Neural progenitor cell (in vitro differentiated cells): ENCODE measurements at regions not wholly inside any gene's neighbourhood (a gene's known extent, or its start where the extent isn't known, plus 50 kb on each side); places are given as distances from the start of the nearest gene placed in this dataset.

ENCODE experiments used
- DNase-seq: peaks from one replicate; pipeline ENCODE4 v3.0.0-alpha.2; 2016; ENCODE audit warnings: low spot score
- H2AFZ ChIP-seq: fragments of 200-600 bp; sonication (generic); replicated peaks from 2 replicates; pipeline ENCODE4 v1.6.1; 2016; ENCODE audit warnings: antibody characterized with exemption
- H3F3A ChIP-seq: fragments of 200-600 bp; sonication (generic); 2 replicates; pipeline ENCODE4 v1.6.1; 2016; ENCODE audit warnings: antibody characterized with exemption, low read depth
- H3K27ac ChIP-seq: fragments of 200-600 bp; sonication (generic); 2 replicates; pipeline ENCODE4 v1.5.1; 2016; ENCODE audit warnings: mild to moderate bottlenecking
- H3K27me3 ChIP-seq: fragments of 200-600 bp; sonication (generic); 2 replicates; pipeline ENCODE4 v1.6.1; 2016; ENCODE audit warnings: mild to moderate bottlenecking, moderate library complexity
- H3K36me3 ChIP-seq: fragments of 200-600 bp; sonication (generic); 2 replicates; pipeline ENCODE4 v1.5.1; 2016
- H3K4me1 ChIP-seq: fragments of 200-600 bp; sonication (generic); 2 replicates; pipeline ENCODE4 v1.6.1; 2016; ENCODE audit warnings: mixed run types
- H3K4me2 ChIP-seq: fragments of 200-600 bp; sonication (generic); 2 replicates; pipeline ENCODE4 v1.6.1; 2016
- H3K4me3 ChIP-seq: fragments of 200-600 bp; sonication (generic); 2 replicates; pipeline ENCODE4 v1.5.1; 2016
- H3K79me2 ChIP-seq: fragments of 200-600 bp; sonication (generic); 2 replicates; pipeline ENCODE4 v1.6.1; 2016; ENCODE audit warnings: low read depth
- H3K9ac ChIP-seq: fragments of 200-600 bp; sonication (generic); 2 replicates; pipeline ENCODE4 v1.6.1; 2016
- H3K9me3 ChIP-seq: fragments of 200-600 bp; sonication (generic); 2 replicates; pipeline ENCODE4 v1.5.1; 2016; ENCODE audit warnings: low read depth
- H4K20me1 ChIP-seq: fragments of 200-600 bp; sonication (generic); 2 replicates; pipeline ENCODE4 v1.6.1; 2016; ENCODE audit warnings: low read depth
- H3K27ac Mint-ChIP-seq: 3 replicates; pipeline ENCODE4 v1.8.0; 2021; ENCODE audit warnings: mixed read lengths
- H3K27me3 Mint-ChIP-seq: 2 replicates; pipeline ENCODE4 v1.8.0; 2022; ENCODE audit warnings: low read depth, mild to moderate bottlenecking, inconsistent platforms, moderate library complexity, mixed read lengths; ENCODE audit not compliant: insufficient read depth
- H3K36me3 Mint-ChIP-seq: 3 replicates; pipeline ENCODE4 v1.8.0; 2021; ENCODE audit warnings: mixed read lengths
- H3K4me1 Mint-ChIP-seq: 3 replicates; pipeline ENCODE4 v1.8.0; 2021; ENCODE audit warnings: mixed read lengths
- H3K4me3 Mint-ChIP-seq: 3 replicates; pipeline ENCODE4 v1.8.0; 2021; ENCODE audit warnings: mild to moderate bottlenecking, moderate library complexity, mixed read lengths
- H3K9me3 Mint-ChIP-seq: 3 replicates; pipeline ENCODE4 v1.8.0; 2020; ENCODE audit warnings: mixed read lengths
- EZH2 ChIP-seq: fragments of 200-600 bp; sonication (generic); IDR thresholded peaks from 2 replicates; pipeline ENCODE4 v1.6.1; 2017; ENCODE audit warnings: antibody characterized with exemption, mild to moderate bottlenecking, moderate library complexity
- EZH2phosphoT487 ChIP-seq: fragments of 200-600 bp; sonication (generic); IDR thresholded peaks from 2 replicates; pipeline ENCODE4 v1.6.1; 2017; ENCODE audit warnings: antibody characterized with exemption
- TF ChIP-seq, protein P1 (sequence below): fragments of 200-600 bp; sonication (generic); IDR thresholded peaks from 2 replicates; pipeline ENCODE4 v1.5.1; 2017; ENCODE audit warnings: antibody characterized with exemption, mild to moderate bottlenecking

- Histone ChIP-seq H3F3A (no peaks in the 10 kb centered on the region), H3K4me1 (no peaks in the 10 kb centered on the region), H3K9ac (no peak overlapping the region), H3K36me3 (no peaks in the 10 kb centered on the region), H3K27ac (no peak overlapping the region), H3K4me3 (no peak overlapping the region), H3K79me2 (no peaks in the 10 kb centered on the region), H4K20me1 (no peaks in the 10 kb centered on the region), H3K9me3 (no peaks in the 10 kb centered on the region), H2AFZ (no peak overlapping the region), H3K4me2 (no peak overlapping the region), H3K27me3 (no peaks in the 10 kb centered on the region)
- TF ChIP-seq, protein P1, sequence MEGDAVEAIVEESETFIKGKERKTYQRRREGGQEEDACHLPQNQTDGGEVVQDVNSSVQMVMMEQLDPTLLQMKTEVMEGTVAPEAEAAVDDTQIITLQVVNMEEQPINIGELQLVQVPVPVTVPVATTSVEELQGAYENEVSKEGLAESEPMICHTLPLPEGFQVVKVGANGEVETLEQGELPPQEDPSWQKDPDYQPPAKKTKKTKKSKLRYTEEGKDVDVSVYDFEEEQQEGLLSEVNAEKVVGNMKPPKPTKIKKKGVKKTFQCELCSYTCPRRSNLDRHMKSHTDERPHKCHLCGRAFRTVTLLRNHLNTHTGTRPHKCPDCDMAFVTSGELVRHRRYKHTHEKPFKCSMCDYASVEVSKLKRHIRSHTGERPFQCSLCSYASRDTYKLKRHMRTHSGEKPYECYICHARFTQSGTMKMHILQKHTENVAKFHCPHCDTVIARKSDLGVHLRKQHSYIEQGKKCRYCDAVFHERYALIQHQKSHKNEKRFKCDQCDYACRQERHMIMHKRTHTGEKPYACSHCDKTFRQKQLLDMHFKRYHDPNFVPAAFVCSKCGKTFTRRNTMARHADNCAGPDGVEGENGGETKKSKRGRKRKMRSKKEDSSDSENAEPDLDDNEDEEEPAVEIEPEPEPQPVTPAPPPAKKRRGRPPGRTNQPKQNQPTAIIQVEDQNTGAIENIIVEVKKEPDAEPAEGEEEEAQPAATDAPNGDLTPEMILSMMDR: no peak
- TF ChIP-seq EZH2phosphoT487 (no peak), EZH2 (no peak)
- DNase-seq: no peak
- Mint-ChIP-seq H3K4me1 (no peaks in the 10 kb centered on the region), H3K36me3 (no peaks in the 10 kb centered on the region), H3K27me3 (no peaks in the 10 kb centered on the region), H3K27ac (no peak overlapping the region), H3K4me3 (no peak overlapping the region), H3K9me3 (no peaks in the 10 kb centered on the region)
These were observed 101.9 kb upstream of the COX10 start for GRCh38 chr17:13967416-13967815.

DNA sequence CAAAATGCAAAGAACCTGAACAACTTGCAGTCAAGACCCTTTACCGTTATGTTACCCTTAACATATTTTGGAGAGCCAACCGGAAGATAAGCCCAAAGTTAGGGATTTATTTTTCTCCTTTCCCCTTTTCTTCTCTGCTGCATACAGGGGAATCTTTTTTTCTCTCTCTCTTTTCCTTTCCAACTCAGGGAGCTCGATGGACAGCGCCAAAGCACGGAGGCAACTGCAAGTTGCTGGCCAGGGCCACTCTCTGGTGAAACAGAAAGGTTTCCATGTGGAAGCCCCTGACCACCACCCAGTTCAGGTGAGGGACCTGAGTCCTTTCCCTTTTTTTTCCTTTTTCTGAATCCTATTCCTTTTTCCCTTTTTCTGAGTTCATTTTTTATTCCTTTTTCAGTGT lies 98.8 kb upstream of the COX10 start:
- no peaks in the 10 kb centered on the region for H3K9me3 Mint-ChIP-seq

GRCh38 chr17:13973960-13974651 lies 95.2 kb upstream of the COX10 start:
- Histone ChIP-seq H3K4me3 (no peak overlapping the region), H3K9me3 (no peaks in the 10 kb centered on the region), H3K27ac (no peak overlapping the region), H3K4me1 (no peaks in the 10 kb centered on the region), H4K20me1 (no peaks in the 10 kb centered on the region), H3K36me3 (no peaks in the 10 kb centered on the region), H3K27me3 (no peaks in the 10 kb centered on the region), H3K4me2 (no peak overlapping the region), H3K9ac (no peak overlapping the region), H3F3A (no peaks in the 10 kb centered on the region), H2AFZ (no peak overlapping the region), H3K79me2 (no peaks in the 10 kb centered on the region)
- no peak overlapping the region for H3K27ac Mint-ChIP-seq
- H3K9me3 Mint-ChIP-seq: peaks cover 3% of the 10 kb centered on the region
- DNase-seq: no peak
- H3K36me3 Mint-ChIP-seq: peaks cover 4% of the 10 kb centered on the region
- peaks cover 4% of the 10 kb centered on the region for H3K4me1 Mint-ChIP-seq
- H3K27me3 Mint-ChIP-seq: peaks cover 2% of the 10 kb centered on the region
- no peak overlapping the region for H3K4me3 Mint-ChIP-seq
- TF ChIP-seq EZH2phosphoT487 (no peak), EZH2 (no peak)
- TF ChIP-seq, protein P1: no peak

More for the DNA sequence above, 98.8 kb upstream of the COX10 start:
- Mint-ChIP-seq H3K4me1 (peaks cover 4% of the 10 kb centered on the region), H3K4me3 (no peak overlapping the region), H3K27me3 (no peaks in the 10 kb centered on the region), H3K27ac (no peak overlapping the region), H3K36me3 (no peaks in the 10 kb centered on the region)
- H3K27ac ChIP-seq: no peak overlapping the region
- H3K4me3 ChIP-seq: no peak overlapping the region
- no peaks in the 10 kb centered on the region for H3K79me2 ChIP-seq
- H3K9me3 ChIP-seq: no peaks in the 10 kb centered on the region
- H3K4me2 ChIP-seq: no peak overlapping the region
- H4K20me1 ChIP-seq: no peaks in the 10 kb centered on the region
- no peaks in the 10 kb centered on the region for H3F3A ChIP-seq
- H3K36me3 ChIP-seq: no peaks in the 10 kb centered on the region
- no peaks in the 10 kb centered on the region for H3K4me1 ChIP-seq
- no peak overlapping the region for H3K9ac ChIP-seq
- no peak overlapping the region for H2AFZ ChIP-seq
- no peaks in the 10 kb centered on the region for H3K27me3 ChIP-seq
- TF ChIP-seq, protein P1: no peak
- TF ChIP-seq EZH2phosphoT487: no peak
- TF ChIP-seq EZH2: no peak
- DNase-seq: no peak
